AML-193 (cell line): ENCODE measurements at regions not wholly inside any gene's neighbourhood (a gene's known extent, or its start where the extent isn't known, plus 50 kb on each side); places are given as distances from the start of the nearest gene placed in this dataset.
"Not testable (repeated sequence)": the region's sequence is repeated elsewhere in the genome, so short reads cannot be mapped to it uniquely, and the experiment has no call there.

ENCODE experiments used
- DNase-seq, 2 experiments: peaks; one replicate each; lab custom pipeline; 2025; lab: John Stamatoyannopoulos, UW

DNA sequence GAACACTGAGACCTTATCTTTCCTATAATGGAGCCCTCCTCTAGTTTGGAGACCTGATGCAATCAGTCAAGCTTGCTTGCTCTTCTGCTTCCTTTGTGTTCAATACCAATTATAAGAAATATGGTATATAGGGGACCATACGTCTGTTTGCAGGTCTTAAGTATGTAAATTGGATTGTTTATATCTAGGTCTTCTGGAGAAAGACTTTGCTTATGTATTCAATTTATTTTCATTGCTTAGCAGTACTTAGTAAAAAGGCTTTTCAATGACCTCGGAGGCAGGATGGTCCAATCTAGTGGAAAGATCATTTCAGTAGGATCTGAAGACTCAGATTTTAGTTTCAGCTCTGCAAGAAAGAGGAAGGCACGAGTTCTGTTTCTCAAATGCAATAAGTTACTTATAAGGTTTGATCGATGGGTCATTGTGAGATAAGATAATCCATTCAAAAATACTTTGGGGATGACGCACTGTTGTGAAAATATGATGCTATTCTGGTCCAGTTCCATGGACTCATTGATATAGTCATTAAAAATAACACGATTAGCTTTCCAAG is 571.6 kb downstream of the SH2D4B start:
- no peak for DNase-seq

DNA sequence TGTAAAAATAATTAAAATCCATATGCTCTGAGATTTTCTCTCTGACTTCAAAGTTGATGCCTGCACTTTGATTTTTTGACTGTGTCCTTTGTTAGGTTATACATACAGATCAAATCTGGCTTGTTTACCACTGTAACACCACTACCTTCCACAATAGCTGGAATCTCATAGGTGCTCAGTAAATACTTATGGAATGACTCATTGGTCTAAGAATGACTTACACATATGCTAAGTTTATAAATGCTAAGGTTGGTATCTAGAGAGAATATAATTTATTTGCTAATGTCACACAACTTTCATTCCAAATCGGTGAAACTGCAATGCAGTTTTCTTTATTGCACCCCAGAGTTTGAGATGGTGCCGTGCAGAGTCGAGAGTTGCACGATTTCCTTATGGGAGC is 578.5 kb downstream of the SH2D4B start:
- DNase-seq = no peak

DNA sequence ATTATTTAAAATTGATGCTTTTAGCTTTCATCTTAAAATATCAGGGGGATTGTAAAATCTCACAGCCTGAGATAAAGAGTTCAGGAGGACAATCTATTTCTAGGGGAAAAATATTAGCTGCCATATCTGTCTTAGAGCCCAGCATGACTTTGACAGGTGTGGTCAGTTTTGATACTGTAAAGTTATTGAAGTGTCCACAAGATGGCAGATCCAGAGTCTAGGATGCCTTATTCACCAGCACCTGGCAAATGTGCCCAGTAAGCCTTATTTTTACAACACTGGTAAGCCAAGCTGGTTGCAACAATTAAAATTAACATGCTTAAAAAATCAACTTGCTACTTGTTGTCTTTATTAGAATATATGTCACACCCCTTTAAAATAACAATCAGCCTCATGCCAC is 579.3 kb downstream of the SH2D4B start:
- no peak for DNase-seq

DNA sequence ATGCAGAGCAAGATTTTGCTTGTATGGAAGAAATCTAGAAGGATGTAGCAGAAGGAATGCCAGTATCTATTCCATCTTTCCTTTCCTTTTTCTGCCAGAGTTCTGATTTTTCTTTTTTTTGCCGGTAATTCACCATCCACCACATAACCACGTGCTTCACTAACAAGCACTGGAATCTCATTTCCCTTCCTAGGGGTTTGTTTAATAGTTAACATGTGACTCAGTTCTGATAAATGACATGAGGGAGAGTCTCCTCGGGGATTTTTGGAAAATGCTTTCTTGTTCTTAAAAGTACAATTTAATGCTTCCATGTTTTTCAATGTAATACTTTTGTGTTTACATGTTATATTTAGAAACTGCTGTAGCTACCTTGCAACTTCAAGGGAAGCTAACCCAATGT is 590.2 kb downstream of the SH2D4B start:
- DNase-seq = no peak

DNA sequence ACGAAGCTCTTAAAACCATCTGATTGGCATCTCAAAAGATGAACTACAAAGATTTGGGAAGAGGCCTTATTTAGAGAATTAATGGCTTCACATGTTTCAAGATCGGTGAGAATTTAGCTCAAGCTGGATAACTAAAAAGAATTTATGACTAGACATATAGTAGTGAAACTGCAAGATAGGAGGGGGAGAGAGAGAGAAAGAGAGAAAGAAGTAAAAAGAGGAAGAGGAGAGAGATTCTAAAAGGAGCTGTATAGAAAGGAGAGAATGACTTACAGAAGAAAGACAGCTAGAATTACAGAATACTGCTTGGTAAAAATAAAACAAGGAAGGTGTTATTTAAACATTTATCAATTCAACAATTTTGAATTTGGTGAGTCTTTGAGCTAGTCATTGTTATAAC is 592.3 kb downstream of the SH2D4B start:
- no peak for DNase-seq

DNA sequence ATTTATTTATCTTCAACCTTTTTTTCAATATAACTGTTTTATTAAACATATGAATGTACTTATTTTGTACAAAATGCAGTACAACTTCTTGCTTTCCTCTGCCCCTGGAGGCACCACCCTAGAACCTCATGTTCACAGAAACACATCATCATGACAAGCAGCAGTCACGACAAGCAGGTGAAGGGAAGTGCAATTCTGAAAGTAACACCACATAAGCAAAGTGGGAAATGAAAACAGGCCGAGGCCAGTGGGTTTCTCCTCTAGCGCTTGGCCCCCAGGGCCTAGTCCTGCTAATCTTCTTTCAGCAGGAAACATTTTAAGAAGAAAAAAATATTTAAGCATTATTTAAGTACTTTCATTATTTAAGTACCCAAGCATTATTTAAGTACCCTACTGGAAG is 598.1 kb downstream of the SH2D4B start:
- no peak for DNase-seq

DNA sequence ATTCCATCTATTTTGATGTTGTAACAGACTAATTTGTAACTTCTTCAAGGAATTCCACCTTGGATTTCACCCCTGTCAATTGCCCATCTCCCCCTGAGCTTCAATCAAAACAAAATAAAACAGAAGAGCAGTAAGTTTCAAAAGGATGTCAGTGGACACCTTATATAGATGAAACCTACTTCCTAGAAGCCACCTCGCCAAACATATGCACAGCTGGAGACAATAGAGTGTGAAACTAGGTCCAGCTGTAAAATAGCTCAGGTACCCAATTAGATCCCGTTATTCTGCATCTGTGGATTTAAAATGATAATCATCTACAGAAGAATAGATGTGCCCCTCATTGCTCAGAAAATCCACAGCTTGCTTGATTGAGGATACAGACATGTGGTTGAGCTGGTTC is 598.6 kb downstream of the SH2D4B start:
- DNase-seq = no peak

DNA sequence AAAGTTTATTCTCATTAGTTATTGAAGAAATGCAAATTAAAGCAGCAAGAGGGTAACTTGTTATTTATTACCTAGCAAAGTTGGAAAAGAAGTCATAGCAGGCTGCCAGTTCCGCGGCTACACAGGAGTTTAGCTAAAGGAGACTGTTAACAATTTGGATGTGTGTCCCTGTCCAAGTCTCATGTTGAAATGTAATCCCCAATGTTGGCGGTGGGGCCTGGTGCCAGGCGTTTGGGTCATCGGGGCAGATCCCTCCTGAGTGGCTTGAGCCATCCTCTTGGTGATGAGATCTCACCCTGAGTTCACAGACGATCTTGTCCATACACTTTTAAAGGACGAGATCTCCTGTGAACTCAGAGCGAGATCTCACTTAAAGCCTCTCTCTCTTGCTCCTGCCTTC is 608.3 kb downstream of the SH2D4B start:
- no peak for DNase-seq

DNA sequence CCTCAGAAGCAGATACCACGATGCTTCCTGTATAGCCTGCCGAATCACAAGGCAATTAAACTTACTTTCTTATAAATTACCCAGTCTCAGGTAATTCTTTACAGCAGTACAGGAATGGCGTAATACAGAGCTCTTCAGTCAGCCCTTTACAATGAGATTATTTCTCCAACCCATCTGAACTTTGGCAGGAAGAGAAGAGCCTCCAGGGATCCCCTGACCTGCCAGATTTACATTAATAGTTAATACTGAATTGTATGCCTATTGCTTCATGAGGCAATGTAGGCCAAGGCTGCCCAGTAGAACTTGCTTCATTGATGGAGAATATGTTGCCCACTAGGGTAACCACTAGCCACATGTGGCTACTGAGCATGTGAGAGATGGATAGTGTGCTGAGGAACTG is 608.7 kb downstream of the SH2D4B start:
- no peak for DNase-seq

DNA sequence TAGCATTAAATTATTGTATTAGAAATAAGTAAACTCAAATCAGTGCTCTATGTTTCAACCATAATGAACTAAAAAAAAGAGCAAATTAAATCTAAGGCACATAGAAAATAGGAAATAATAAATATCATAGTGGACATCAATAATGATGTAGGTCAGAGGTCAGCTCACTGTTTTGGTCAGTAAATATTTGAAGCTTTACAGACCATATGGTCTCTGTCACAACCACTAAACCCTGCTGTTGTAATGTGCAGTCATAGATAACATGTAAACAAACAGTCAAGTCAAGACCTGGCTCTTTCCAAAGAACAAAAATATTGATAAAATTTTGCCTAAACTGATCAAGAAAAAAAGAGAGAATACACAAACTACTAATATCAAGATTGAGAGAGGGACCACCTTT is 615.0 kb downstream of the SH2D4B start:
- no peak for DNase-seq

DNA sequence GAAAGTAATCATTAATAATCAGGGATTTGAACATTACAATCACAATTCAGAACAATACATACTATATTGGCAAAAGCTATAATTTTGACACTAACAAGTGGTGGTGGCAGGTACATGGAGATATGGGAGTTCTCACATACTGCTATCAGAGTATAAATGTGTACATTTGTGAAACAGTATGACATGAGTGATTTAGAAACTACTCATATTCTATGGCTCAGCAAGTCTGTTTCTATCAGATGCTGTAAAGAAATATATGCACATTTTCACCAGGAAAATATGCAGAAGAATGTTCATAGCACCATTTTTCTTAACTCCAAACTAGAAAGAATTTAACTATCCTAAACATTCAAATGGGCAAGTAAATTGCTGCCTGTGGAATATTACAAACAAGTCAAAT is 620.0 kb downstream of the SH2D4B start:
- DNase-seq = no peak

DNA sequence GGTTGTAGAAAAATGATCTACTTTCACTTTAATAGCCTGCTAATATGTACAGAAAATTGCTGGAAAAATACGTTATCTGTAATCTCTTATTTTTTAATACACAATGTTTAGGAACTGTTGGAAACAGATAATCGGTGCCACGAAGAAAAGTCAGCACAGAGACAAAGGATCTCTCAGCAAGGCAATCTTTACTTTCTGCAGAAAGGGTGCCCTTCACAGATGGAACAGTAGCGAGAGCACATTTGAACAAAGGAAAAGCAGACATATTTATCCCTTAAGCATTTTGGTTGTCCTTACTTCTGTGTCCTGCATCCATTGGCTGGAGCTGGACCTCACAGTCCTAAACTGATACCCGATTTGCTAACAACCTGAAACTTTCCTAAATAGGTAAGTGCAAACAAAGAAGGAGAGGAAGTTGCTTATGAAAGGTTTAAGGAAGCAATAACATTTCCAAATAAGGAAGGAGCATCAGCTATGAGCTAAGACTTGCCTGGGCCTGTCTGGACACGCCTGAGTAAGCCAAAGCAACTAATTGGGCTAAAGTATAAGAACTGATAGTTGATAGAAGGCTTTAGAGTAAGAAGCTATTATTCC is 640.0 kb downstream of the SH2D4B start:
- no peak for DNase-seq

DNA sequence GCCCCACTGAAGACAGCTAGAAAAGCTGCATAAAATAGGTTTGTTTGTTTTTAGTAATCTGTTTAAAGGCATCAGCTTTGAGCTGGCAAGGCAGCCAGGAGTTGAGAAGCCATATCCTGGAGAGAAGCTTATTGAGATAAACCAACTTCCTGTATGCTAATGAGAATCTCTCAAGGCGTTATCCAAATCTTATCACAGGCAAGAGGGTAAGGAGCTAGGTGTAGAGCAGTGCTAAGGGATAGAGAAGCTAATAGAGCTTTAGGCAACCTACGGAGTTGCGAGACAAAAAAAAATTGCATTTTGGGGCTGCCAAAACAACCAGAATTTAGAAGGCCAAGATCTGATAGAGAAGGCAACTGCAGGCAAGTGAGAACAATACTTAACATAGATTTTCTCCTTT is 641.6 kb downstream of the SH2D4B start:
- no peak for DNase-seq

DNA sequence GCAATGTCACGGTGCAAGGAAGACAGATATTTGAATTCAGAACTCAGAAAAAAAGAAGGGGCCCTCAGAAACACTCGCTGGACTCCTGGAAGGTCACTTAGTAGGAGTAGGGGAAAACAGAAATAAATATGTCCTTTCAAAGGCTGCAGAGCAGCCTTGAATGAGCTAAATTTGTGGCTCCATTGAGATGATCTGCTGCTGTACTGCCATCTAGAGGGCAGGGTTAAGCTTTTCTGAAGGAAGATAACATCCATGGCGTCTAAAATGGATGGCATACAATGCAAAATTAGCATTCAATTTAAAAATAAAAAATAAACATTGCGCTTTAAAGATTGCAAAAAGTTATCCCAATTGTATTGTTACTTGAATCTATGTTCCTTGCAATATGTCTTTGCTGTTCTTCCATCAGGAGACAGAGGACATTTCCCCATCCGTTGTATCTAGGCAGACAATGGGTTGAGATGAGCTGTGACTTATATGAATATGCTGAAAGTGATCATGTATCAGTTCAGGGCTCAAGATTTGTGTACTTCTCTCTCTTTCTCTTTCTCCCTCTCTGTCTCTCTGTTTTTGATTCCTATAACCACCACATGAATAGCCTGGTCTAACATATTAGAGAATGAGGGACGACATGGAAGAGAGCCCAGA is 642.2 kb downstream of the SH2D4B start:
- DNase-seq = peak; percentile 24 to 38

DNA sequence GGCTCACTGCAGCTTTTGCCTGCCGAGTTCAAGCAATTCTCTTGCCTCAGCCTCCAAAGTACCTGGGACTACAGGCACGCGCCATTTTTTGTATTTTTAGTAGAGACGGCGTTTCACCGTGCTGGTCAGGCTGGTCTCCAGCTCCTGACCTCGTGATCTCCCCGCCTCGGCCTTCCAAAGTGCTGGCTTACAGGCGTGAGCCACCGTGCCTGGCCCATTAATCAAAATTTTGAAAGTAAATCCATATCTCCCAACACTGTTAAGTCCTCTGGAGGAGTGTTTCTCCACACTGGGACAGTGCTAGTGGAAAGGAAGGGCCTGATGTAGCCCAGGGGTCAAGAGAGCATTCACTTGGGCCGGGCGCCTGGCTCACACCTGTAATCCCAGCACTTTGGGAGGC is 644.6 kb downstream of the SH2D4B start:
- no peak for DNase-seq

DNA sequence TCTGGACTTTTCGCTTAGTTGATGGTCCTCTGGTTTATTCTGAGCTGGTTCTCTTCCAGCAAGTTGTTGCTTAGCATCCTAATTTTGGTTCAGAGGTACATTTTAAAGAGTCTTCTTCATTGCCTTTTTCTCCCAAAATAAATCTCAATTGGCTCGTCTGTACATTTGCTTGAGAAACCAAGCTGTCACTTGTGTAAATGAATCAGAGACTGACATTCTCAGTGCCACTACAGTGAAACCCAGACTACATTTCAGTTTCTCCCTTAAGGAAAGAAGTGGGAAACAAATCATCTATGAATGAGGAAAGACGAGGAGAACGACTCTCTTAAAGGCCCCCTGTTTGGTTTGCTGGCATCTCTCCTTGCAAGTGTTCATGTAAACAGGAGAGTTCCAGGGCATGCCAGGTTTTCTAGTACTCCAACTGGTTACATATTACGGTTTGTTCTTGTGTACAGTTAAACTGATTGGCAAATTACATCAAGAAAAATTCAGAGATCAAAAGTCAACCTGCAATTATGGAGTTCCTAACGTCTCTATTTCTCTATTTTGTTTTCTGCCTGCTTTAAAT is 654.6 kb downstream of the SH2D4B start:
- DNase-seq = no peak

DNA sequence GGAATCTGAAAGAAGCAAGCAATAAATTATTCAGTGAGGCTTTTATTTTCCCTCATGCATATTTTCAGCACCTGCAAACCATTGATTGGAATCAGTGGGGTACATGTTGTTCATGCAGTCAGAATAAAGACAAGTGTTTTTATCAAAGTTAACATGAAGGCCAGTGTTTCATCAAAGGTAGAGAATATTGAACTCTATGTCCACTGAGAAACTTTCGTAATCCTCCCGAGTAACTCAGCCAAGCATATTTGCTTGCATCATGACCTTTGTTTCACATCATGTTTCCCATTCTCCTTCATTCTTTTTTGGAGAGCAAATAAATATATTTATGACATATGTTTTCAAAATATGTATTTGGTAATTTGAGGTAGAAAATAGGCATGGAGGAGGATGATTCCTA is 663.1 kb downstream of the SH2D4B start:
- DNase-seq = no peak

DNA sequence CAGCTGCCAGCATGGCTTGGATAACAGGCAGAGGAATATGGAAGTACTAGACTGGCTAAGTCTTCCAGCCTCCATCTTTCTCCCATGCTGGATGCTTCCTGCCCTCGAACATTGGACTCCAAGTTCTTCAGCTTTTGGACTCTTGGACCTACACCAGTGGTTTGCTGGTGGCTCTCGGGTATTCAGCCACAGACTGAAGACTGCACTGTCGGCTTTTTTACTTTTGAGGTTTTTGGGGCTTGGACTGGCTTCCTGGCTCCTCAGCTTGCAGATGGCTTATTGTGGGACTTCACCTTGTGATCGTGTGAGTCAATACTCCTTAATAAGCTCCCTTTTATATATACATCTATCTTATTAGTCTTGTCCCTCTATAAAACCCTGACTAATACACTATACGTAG is 667.6 kb upstream of the NRG3 start:
- not testable (repeated sequence) for DNase-seq

DNA sequence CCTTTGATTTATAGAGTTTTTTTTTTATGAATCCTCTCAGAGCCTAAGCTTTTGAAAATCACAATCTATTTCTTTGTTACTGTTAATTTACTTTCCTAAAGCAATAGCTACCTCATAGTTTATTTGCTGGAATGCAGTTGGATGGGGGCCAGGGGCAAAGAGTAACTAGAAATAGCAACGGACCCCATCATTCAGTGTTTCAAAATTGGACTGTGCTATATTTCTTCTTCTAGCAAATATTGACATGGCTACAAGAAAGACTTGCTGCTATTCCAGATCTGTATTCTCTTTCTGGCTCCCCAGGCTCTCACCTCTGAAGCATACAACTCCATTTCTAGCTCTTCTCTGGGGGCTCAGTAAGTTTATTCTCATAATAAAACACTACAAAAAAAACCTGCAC is 661.6 kb upstream of the NRG3 start:
- DNase-seq = no peak

DNA sequence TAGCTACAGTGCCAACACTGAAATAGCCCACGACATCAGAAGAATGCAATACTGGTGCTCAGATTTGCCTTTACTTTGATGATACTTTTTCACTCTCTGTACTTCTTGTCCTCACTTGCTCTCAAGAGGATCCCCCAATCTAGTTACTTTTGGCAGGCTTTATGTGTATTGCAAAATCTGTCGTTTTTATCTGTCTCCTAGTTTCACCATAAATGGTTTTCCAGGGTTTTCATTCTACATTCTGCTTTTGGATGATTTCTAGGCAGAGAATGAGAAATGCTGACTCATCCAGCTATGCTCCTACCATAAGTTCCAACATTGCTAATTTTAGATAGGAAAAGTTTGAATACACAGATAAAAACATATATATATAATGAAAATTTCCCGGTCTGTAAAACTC is 659.5 kb upstream of the NRG3 start:
- DNase-seq = no peak

DNA sequence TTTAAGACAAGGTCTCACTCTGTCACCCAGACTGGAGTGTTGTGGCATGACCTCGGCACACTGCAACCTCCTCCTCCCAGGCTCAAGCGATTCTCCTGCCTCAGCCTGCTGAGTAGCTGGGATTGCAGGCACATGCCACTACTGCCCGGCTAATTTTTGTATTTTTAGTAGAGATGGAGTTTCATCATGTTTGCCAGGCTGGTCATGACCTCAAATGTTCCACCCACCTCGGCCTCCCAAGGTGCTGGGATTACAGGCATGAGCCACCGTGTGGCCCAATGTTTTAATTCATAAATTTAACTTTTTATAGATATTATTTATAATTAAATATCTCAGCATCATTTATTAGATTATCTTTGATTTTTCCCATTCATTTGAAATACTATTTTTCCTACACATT is 658.0 kb upstream of the NRG3 start:
- DNase-seq = no peak

DNA sequence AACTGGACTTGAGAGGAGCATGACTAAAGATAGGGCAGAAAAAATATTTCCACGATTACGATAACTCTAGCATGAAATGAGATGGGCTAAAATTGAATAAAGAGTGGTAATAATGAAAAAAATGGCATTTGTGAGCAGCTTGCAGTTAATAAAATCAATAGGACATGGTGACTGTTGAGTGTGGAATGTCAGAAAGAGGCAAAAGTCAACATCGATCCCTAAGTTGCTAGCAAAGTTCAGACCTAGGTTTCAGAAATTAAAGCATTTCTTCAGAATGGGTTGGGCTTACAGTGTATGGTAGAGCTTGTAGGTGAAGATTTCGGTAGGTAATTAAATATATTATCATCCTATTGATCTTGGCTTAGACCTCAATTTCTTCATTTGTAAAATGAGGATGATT is 656.7 kb upstream of the NRG3 start:
- no peak for DNase-seq

DNA sequence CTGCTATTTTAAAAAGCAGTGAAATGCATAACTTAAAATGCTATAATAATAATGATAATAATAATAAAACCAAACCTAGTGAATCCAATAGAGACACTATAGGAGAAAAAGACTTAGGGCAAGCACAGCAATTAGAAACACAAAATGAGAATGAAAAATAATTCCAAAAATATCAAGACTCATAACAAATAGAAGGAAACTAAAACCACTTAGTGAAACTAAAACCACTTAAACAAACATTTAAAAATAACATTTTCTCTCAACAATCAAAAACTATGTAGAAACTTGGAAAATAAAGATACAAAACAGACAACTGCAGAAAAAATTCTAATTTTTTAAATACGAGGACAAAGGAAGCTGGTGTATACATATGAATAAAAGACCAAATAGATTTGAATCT is 655.2 kb upstream of the NRG3 start:
- no peak for DNase-seq

DNA sequence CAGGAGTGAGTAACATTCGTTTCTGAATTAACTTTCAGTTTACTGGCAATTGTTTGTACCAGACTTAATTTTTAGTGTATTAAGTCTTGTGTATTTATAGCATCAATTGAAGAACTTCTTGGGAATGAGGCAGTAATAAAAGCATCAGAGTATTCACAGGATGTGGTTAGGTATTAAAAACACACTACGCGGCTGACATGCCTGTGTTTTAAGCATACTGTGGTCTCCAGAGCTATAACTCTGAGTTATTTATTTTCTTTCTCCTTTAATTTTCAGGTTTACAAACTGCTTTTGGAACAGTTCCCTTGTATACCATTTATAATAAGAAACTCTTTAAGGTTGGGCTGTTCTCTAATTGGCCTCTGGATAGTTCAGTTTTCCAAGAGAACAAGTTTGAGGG is 626.1 kb upstream of the NRG3 start:
- DNase-seq = no peak
